OCI-LY1 (cell line): ENCODE measurements at regions not wholly inside any gene's neighbourhood (a gene's known extent, or its start where the extent isn't known, plus 50 kb on each side); places are given as distances from the start of the nearest gene placed in this dataset.

ENCODE experiments used
- H2AFZ ChIP-seq: fragments of 200-600 bp; sonication (generic), shearing (Covaris generic); 2 replicates; pipeline ENCODE4 v1.6.0; 2014; ENCODE audit warnings: antibody characterized with exemption, mild to moderate bottlenecking, low read length
- H3F3A ChIP-seq: fragments of 200-600 bp; sonication (generic), shearing (Covaris generic); 2 replicates; pipeline ENCODE4 v1.6.0; 2014; ENCODE audit warnings: mild to moderate bottlenecking, antibody characterized with exemption, low read length, moderate library complexity; ENCODE audit not compliant: insufficient read depth
- H3K27ac ChIP-seq: fragments of 200-600 bp; sonication (generic); 2 replicates; pipeline ENCODE4 v1.5.1; 2014; ENCODE audit warnings: low read length, mixed run types, mild to moderate bottlenecking, low read depth; ENCODE audit not compliant: poor library complexity, severe bottlenecking
- H3K27me3 ChIP-seq: fragments of 200-600 bp; sonication (generic); 2 replicates; pipeline ENCODE4 v1.6.0; 2014; ENCODE audit warnings: antibody characterized with exemption, mild to moderate bottlenecking, low read length, moderate library complexity; ENCODE audit not compliant: insufficient read depth
- H3K36me3 ChIP-seq: fragments of 200-600 bp; sonication (generic); 2 replicates; pipeline ENCODE4 v1.6.1; 2014; ENCODE audit warnings: mild to moderate bottlenecking, antibody characterized with exemption, low read length, moderate library complexity, mixed read lengths; ENCODE audit not compliant: insufficient read depth
- H3K4me1 ChIP-seq: fragments of 200-600 bp; sonication (generic); 2 replicates; pipeline ENCODE4 v1.5.1; 2014; ENCODE audit warnings: mild to moderate bottlenecking, low read length, moderate library complexity; ENCODE audit not compliant: insufficient read depth, severe bottlenecking
- H3K4me2 ChIP-seq: fragments of 200-600 bp; sonication (generic), shearing (Covaris generic); 2 replicates; pipeline ENCODE4 v1.6.1; 2014; ENCODE audit warnings: low read length
- H3K4me3 ChIP-seq: fragments of 200-600 bp; sonication (generic); 2 replicates; pipeline ENCODE4 v1.5.1; 2014; ENCODE audit warnings: low read length, low read depth, mild to moderate bottlenecking, mixed read lengths; ENCODE audit not compliant: poor library complexity, severe bottlenecking
- H3K79me2 ChIP-seq: fragments of 200-600 bp; shearing (Covaris generic); 2 replicates; pipeline ENCODE4 v1.6.1; 2016; ENCODE audit warnings: mixed run types, low read length, mixed read lengths; ENCODE audit not compliant: insufficient read depth
- H3K9ac ChIP-seq: fragments of 200-600 bp; sonication (generic), shearing (Covaris generic); 2 replicates; pipeline ENCODE4 v1.6.1; 2014; ENCODE audit warnings: mild to moderate bottlenecking, low read length, mixed read lengths
- H3K9me2 ChIP-seq: fragments of 200-600 bp; sonication (generic), shearing (Covaris generic); 2 replicates; pipeline ENCODE4 v1.6.1; 2014; ENCODE audit warnings: low read depth, mild to moderate bottlenecking, low read length, mixed read lengths
- H3K9me3 ChIP-seq: fragments of 200-600 bp; shearing (Covaris generic); 2 replicates; pipeline ENCODE4 v1.6.1; 2014; ENCODE audit warnings: low read length, mixed read lengths
- H4K20me1 ChIP-seq: fragments of 200-600 bp; sonication (generic), shearing (Covaris generic); 2 replicates; pipeline ENCODE4 v1.6.0; 2016; ENCODE audit warnings: mild to moderate bottlenecking, low read length; ENCODE audit not compliant: insufficient read depth
- CTCF ChIP-seq: fragments of 200-600 bp; sonication (generic), shearing (Covaris generic); IDR thresholded peaks from 2 replicates; pipeline ENCODE4 v1.5.1; 2017; ENCODE audit warnings: mild to moderate bottlenecking, antibody characterized with exemption, low read length, moderate library complexity, mixed read lengths
- EZH2 ChIP-seq: fragments of 200-600 bp; sonication (generic), shearing (Covaris generic); IDR thresholded peaks from 2 replicates; pipeline ENCODE4 v1.8.0; 2017; ENCODE audit warnings: borderline replicate concordance, mixed run types, mild to moderate bottlenecking, antibody characterized with exemption, low read length, moderate library complexity, mixed read lengths

- no peaks in the 10 kb centered on the region; the same call in 1 of the 2 replicates for H3K27me3 ChIP-seq
- H4K20me1 ChIP-seq = no peaks in the 10 kb centered on the region
- no peaks in the 10 kb centered on the region for H3K9me3 ChIP-seq
- no peaks in the 10 kb centered on the region for H3K36me3 ChIP-seq
- H3K79me2 ChIP-seq = no peaks in the 10 kb centered on the region
- H2AFZ ChIP-seq = no peak overlapping the region
- no peaks in the 10 kb centered on the region for H3K9me2 ChIP-seq
- no peaks in the 10 kb centered on the region for H3F3A ChIP-seq
- H3K4me1 ChIP-seq = no peaks in the 10 kb centered on the region
- no peak for TF ChIP-seq CTCF
- no peak for TF ChIP-seq EZH2
- H3K4me2 ChIP-seq = no peak overlapping the region
- no peak overlapping the region for H3K9ac ChIP-seq
- no peak overlapping the region for H3K27ac ChIP-seq
- no peak overlapping the region for H3K4me3 ChIP-seq
Measured at GRCh38 chr5:136730426-136730825, 365.1 kb upstream of the TRPC7 start.

- Histone ChIP-seq H2AFZ (no peak overlapping the region), H3K36me3 (no peaks in the 10 kb centered on the region), H4K20me1 (no peaks in the 10 kb centered on the region), H3K9me2 (no peaks in the 10 kb centered on the region), H3K9ac (no peak overlapping the region), H3K27me3 (no peaks in the 10 kb centered on the region; the same call in 1 of the 2 replicates), H3K4me1 (no peaks in the 10 kb centered on the region), H3K79me2 (no peaks in the 10 kb centered on the region), H3K9me3 (no peaks in the 10 kb centered on the region), H3K4me2 (no peak overlapping the region), H3K27ac (no peak overlapping the region), H3F3A (no peaks in the 10 kb centered on the region), H3K4me3 (no peak overlapping the region)
- no peak for TF ChIP-seq CTCF
- no peak for TF ChIP-seq EZH2
Measured at GRCh38 chr5:136729901-136730355, 364.6 kb upstream of the TRPC7 start.

- H3K27me3 ChIP-seq = no peaks in the 10 kb centered on the region
- H3K4me3 ChIP-seq = no peak overlapping the region
- no peaks in the 10 kb centered on the region for H3K79me2 ChIP-seq
- H2AFZ ChIP-seq = no peak overlapping the region
- no peaks in the 10 kb centered on the region for H3K36me3 ChIP-seq
- no peaks in the 10 kb centered on the region for H3F3A ChIP-seq
- H3K9me2 ChIP-seq = no peaks in the 10 kb centered on the region
- no peaks in the 10 kb centered on the region for H3K4me1 ChIP-seq
- no peak overlapping the region for H3K27ac ChIP-seq
- H3K9me3 ChIP-seq = no peaks in the 10 kb centered on the region
- H3K9ac ChIP-seq = no peak overlapping the region
- TF ChIP-seq EZH2 = no peak
- TF ChIP-seq CTCF = no peak
- H4K20me1 ChIP-seq = no peaks in the 10 kb centered on the region
- no peak overlapping the region for H3K4me2 ChIP-seq
Measured at GRCh38 chr5:136726506-136726905, 361.2 kb upstream of the TRPC7 start.
